MM.1S (cell line): ENCODE measurements at regions not wholly inside any gene's neighbourhood (a gene's known extent, or its start where the extent isn't known, plus 50 kb on each side); places are given as distances from the start of the nearest gene placed in this dataset.

ENCODE experiments used
- DNase-seq: peaks from one replicate; pipeline ENCODE4 v3.0.0-alpha.2; 2015
- H2AFZ ChIP-seq: fragments of 300-600 bp; sonication (generic); 2 replicates; pipeline ENCODE4 v1.6.0; 2016; ENCODE audit warnings: antibody characterized with exemption, low read length
- H3F3A ChIP-seq: fragments of 300-600 bp; sonication (generic); 2 replicates; pipeline ENCODE4 v1.6.1; 2016; ENCODE audit warnings: mild to moderate bottlenecking, antibody characterized with exemption, low read length, moderate library complexity, mixed read lengths; ENCODE audit not compliant: insufficient read depth
- H3K27ac ChIP-seq: fragments of 300-600 bp; sonication (generic); 2 replicates; pipeline ENCODE4 v1.5.1; 2016; ENCODE audit warnings: mild to moderate bottlenecking, low read length
- H3K27me3 ChIP-seq: fragments of 300-600 bp; sonication (generic); replicated peaks from 2 replicates; pipeline ENCODE4 v1.6.0; 2016; ENCODE audit warnings: low read length; ENCODE audit not compliant: insufficient read depth
- H3K36me3 ChIP-seq: fragments of 300-600 bp; sonication (generic); replicated peaks from 2 replicates; pipeline ENCODE4 v1.6.1; 2016; ENCODE audit warnings: mild to moderate bottlenecking, low read length, mixed read lengths; ENCODE audit not compliant: insufficient read depth
- H3K4me1 ChIP-seq: fragments of 300-600 bp; sonication (generic); 2 replicates; pipeline ENCODE4 v1.6.1; 2016; ENCODE audit warnings: low read length, mixed read lengths
- H3K4me2 ChIP-seq: fragments of 300-600 bp; sonication (generic); 2 replicates; pipeline ENCODE4 v1.6.0; 2016; ENCODE audit warnings: low read depth, low read length
- H3K4me3 ChIP-seq: fragments of 300-600 bp; sonication (generic); 2 replicates; pipeline ENCODE4 v1.5.1; 2016; ENCODE audit warnings: low read length, mixed read lengths
- H3K79me2 ChIP-seq: fragments of 300-600 bp; sonication (generic); 2 replicates; pipeline ENCODE4 v1.6.1; 2016; ENCODE audit warnings: mixed run types, low read length, mixed read lengths
- H3K9ac ChIP-seq: fragments of 300-600 bp; sonication (generic); 2 replicates; pipeline ENCODE4 v1.6.1; 2016; ENCODE audit warnings: low read length, mixed read lengths
- H3K9me2 ChIP-seq: fragments of 300-600 bp; sonication (generic); replicated peaks from 2 replicates; pipeline ENCODE4 v1.6.1; 2016; ENCODE audit warnings: mild to moderate bottlenecking, low read length, mixed read lengths; ENCODE audit not compliant: insufficient read depth
- H3K9me3 ChIP-seq: fragments of 300-600 bp; sonication (generic); replicated peaks from 2 replicates; pipeline ENCODE4 v1.6.1; 2016; ENCODE audit warnings: mild to moderate bottlenecking, low read length, mixed read lengths; ENCODE audit not compliant: insufficient read depth
- H4K20me1 ChIP-seq: fragments of 300-600 bp; sonication (generic); 2 replicates; pipeline ENCODE4 v1.6.1; 2016; ENCODE audit warnings: mild to moderate bottlenecking, low read length, moderate library complexity, mixed read lengths; ENCODE audit not compliant: insufficient read depth
- EZH2 ChIP-seq: fragments of 300-600 bp; sonication (generic); optimal IDR thresholded peaks from 2 replicates; pipeline ENCODE3; 2017; ENCODE audit warnings: low read depth, mild to moderate bottlenecking, antibody characterized with exemption, low read length, mixed read lengths
- EZH2phosphoT487 ChIP-seq: fragments of 300-600 bp; sonication (generic); IDR thresholded peaks from 2 replicates; pipeline ENCODE4 v1.6.1; 2018; ENCODE audit warnings: antibody characterized with exemption, low read length
- TF ChIP-seq, protein P1 (sequence below): fragments of 300-600 bp; sonication (generic); IDR thresholded peaks from 2 replicates; pipeline ENCODE4 v1.5.1; 2016; ENCODE audit warnings: antibody characterized with exemption, low read length, mixed read lengths

DNA sequence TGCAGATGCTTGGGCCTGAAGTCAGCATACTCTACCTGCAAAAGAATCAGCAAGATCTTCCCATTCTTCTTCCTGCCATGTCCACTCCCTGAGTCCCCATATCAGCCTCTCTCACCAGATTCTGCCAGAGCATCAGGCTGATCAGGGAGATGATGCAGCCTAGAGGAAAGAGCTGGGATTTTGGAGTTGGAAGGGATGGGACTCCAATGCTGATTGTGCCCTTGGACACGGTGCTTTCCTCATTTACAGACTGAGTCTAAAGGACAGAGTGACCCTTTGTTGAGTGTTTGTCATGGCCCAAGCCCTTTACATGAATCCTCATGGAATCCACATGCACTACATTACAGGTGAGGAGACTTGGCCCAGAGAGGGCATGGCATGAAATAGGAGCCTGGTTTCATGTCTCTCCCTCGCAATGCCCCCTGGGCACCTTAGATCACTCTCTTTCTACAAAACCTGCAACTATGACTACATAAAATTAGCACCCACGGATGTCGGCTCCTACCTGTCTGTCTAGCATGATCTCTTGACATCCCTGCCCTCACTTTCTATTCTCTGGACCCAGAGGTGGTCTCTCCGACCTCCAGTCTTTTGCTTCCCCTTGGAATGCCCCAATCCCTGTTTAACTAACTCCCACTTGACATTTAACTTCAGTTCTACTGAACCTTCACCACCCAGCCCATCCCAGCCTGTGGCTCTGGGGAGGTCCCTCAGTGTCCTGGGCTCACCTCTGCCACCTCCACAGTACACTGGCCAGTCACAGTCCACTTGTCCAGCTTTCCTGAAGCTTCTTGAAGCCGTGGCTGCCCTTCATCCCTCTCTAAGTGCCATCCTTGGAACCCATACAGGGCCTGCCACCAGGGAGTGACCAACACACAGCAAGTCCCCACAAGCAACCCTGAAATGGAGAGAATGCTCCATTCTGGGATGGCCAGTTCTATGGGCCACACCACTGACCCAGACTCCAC lies 173.5 kb downstream of the ABHD5 start:
- Histone ChIP-seq H3K27ac (no peak overlapping the region), H3K9ac (no peak overlapping the region), H3K9me2 (no peaks in the 10 kb centered on the region), H3K36me3 (no peaks in the 10 kb centered on the region), H3K4me3 (no peak overlapping the region), H3F3A (no peaks in the 10 kb centered on the region), H4K20me1 (no peaks in the 10 kb centered on the region), H3K4me1 (no peaks in the 10 kb centered on the region), H3K79me2 (no peaks in the 10 kb centered on the region), H3K27me3 (no peaks in the 10 kb centered on the region), H3K9me3 (no peaks in the 10 kb centered on the region), H2AFZ (no peak overlapping the region), H3K4me2 (no peak overlapping the region)
- DNase-seq, result no peak
- TF ChIP-seq, protein P1, sequence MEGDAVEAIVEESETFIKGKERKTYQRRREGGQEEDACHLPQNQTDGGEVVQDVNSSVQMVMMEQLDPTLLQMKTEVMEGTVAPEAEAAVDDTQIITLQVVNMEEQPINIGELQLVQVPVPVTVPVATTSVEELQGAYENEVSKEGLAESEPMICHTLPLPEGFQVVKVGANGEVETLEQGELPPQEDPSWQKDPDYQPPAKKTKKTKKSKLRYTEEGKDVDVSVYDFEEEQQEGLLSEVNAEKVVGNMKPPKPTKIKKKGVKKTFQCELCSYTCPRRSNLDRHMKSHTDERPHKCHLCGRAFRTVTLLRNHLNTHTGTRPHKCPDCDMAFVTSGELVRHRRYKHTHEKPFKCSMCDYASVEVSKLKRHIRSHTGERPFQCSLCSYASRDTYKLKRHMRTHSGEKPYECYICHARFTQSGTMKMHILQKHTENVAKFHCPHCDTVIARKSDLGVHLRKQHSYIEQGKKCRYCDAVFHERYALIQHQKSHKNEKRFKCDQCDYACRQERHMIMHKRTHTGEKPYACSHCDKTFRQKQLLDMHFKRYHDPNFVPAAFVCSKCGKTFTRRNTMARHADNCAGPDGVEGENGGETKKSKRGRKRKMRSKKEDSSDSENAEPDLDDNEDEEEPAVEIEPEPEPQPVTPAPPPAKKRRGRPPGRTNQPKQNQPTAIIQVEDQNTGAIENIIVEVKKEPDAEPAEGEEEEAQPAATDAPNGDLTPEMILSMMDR, result no peak
- TF ChIP-seq EZH2phosphoT487 (no peak), EZH2 (no peak)

DNA sequence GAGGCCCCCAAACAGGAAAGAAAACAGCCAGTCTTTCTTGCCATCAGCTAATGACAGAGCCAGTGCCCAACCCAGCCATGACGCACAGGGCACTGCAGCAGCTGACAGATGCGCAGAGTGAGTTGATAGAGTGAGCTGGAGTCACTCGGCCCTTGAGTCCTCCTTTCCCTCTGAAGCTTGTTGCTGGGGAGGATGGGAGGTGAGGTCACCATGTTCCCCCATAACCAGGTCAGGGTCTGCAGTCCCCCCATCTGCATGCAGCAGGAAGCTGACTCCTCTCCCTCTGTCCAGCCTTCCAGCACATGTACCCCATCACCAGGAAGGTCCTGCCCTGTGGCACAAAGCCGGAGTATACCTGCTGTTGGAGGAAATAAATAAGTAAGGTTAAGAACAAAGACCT lies 174.6 kb downstream of the ABHD5 start:
- Histone ChIP-seq H2AFZ (no peak overlapping the region), H3K4me2 (no peak overlapping the region), H3K9ac (no peak overlapping the region), H3F3A (no peaks in the 10 kb centered on the region), H3K4me3 (no peak overlapping the region), H4K20me1 (no peaks in the 10 kb centered on the region), H3K27me3 (no peaks in the 10 kb centered on the region), H3K36me3 (no peaks in the 10 kb centered on the region), H3K9me2 (no peaks in the 10 kb centered on the region), H3K9me3 (no peaks in the 10 kb centered on the region), H3K4me1 (no peaks in the 10 kb centered on the region), H3K79me2 (no peaks in the 10 kb centered on the region), H3K27ac (no peak overlapping the region)
- TF ChIP-seq, protein P1, result no peak
- no peak for TF ChIP-seq EZH2phosphoT487
- TF ChIP-seq EZH2, result no peak
- DNase-seq, result no peak

DNA sequence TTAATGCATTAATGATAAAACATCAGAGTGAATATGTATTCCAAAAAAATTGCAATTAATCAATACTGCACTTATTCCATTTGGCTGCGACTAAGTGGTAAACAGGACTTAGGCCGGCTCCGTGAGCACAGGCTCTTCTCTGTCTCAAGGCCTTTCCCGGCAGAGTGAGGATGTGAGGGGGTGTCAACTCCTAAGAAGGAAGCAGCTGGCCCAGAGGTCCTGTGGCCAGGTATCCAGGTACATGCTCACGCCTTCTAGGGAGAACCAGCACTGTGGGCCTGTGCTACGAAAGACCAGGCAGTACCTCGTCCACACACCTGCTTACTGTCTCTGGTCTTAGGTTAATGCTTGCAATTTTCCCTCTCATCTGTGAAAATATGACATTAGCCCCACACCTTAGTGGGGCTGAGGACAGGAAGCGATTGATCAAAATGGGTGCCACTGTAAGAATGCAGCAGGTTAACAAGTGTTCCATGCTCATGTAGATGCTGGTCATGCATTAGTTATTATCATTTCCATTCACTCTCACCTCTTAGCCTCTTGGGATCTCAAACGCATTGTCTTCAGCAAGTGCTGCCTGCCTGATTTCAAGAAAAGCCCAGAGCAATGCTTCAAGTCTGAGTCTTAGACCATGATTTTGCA lies 175.3 kb downstream of the ABHD5 start:
- TF ChIP-seq EZH2 (no peak), EZH2phosphoT487 (no peak)
- TF ChIP-seq, protein P1, result no peak
- H2AFZ ChIP-seq, result no peak overlapping the region
- H3K9ac ChIP-seq, result no peak overlapping the region
- H3K27ac ChIP-seq, result no peak overlapping the region
- no peaks in the 10 kb centered on the region for H3K9me3 ChIP-seq
- H3K4me2 ChIP-seq, result no peak overlapping the region
- DNase-seq, result no peak
- no peaks in the 10 kb centered on the region for H3K79me2 ChIP-seq
- no peak overlapping the region for H3K4me3 ChIP-seq
- no peaks in the 10 kb centered on the region for H3K4me1 ChIP-seq
- no peaks in the 10 kb centered on the region for H3K36me3 ChIP-seq
- H3K27me3 ChIP-seq, result no peaks in the 10 kb centered on the region
- H4K20me1 ChIP-seq, result no peaks in the 10 kb centered on the region
- no peaks in the 10 kb centered on the region for H3F3A ChIP-seq
- H3K9me2 ChIP-seq, result no peaks in the 10 kb centered on the region
